GM10248 (cell line): ENCODE measurements at regions not wholly inside any gene's neighbourhood (a gene's known extent, or its start where the extent isn't known, plus 50 kb on each side); places are given as distances from the start of the nearest gene placed in this dataset.
"Not testable (repeated sequence)": the region's sequence is repeated elsewhere in the genome, so short reads cannot be mapped to it uniquely, and the experiment has no call there.

Experiments
- CTCF ChIA-PET: fragments of 300-600 bp; sonication (Branson Sonifier 250); formaldehyde crosslinking; extraction: SDS; loops from one replicate; lab custom pipeline; 2021; ENCODE audit warnings: antibody characterized with exemption; lab: Yijun Ruan, JAX
- POLR2A ChIA-PET: fragments of 350-650 bp; sonication (Branson Sonifier 250); formaldehyde crosslinking; extraction: SDS; loops from one replicate; lab custom pipeline; 2020; ENCODE audit warnings: antibody characterized with exemption; lab: Yijun Ruan, JAX
- DNase-seq: peaks from one replicate; pipeline ENCODE4 v3.0.0; 2012; ENCODE audit errors: extremely low spot score
- TF ChIP-seq, protein P1 (sequence below): IDR thresholded peaks from 2 replicates; pipeline ENCODE4 v1.5.1; 2012; ENCODE audit warnings: mild to moderate bottlenecking, low read depth; ENCODE audit errors: extremely low read depth, missing control alignments, control extremely low read depth

DNA sequence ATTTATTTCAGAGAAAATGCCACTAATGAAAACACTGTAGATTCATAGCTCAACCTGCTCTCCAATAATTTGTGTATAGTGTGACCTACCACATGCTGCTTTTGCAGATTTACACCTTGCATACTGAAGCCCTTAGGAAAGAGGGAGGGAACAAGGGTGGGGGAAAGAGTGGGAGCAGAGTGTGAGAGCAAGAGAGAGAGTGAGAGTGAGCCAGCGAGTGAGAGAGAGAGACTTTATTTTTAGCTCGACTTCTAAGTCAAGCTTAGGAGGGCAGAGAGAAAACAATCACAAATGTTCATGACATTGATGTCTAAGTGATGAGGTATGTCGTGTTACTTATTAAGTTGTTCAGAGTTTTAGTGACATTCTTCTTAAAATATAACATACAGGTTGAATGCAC, 112.5 kb upstream of the HAND2 start:
- CTCF ChIA-PET: interaction anchor here (1.2 kb wide), 2 partner anchors 11 to 15 kb away, joined by 3 read pairs; no protein-coding TSS in a partner anchor
- POLR2A ChIA-PET: no interaction called here
- DNase-seq: no peak
- TF ChIP-seq, protein P1, sequence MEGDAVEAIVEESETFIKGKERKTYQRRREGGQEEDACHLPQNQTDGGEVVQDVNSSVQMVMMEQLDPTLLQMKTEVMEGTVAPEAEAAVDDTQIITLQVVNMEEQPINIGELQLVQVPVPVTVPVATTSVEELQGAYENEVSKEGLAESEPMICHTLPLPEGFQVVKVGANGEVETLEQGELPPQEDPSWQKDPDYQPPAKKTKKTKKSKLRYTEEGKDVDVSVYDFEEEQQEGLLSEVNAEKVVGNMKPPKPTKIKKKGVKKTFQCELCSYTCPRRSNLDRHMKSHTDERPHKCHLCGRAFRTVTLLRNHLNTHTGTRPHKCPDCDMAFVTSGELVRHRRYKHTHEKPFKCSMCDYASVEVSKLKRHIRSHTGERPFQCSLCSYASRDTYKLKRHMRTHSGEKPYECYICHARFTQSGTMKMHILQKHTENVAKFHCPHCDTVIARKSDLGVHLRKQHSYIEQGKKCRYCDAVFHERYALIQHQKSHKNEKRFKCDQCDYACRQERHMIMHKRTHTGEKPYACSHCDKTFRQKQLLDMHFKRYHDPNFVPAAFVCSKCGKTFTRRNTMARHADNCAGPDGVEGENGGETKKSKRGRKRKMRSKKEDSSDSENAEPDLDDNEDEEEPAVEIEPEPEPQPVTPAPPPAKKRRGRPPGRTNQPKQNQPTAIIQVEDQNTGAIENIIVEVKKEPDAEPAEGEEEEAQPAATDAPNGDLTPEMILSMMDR: no peak

DNA sequence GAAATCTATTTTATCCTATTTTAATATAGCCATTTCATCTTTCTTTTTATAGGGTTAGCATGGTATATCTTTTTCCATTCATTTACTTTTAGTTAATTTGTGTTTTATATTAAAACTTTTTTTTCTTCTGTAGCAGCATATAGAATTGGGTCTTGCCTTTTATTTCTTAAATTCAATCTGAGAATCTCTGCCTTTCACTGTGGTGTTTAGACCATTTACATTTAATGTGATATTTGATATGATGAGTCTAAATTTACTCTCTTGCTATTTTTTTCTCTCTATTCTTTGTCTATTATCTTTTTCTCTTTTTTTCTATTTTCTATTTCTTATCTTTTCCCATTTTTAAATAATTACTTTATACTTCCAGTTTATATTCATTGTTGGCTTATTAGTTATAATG, 105.4 kb upstream of the HAND2 start:
- TF ChIP-seq, protein P1: no peak
- DNase-seq: no peak
- POLR2A ChIA-PET: no interaction called here
- CTCF ChIA-PET: no interaction called here

DNA sequence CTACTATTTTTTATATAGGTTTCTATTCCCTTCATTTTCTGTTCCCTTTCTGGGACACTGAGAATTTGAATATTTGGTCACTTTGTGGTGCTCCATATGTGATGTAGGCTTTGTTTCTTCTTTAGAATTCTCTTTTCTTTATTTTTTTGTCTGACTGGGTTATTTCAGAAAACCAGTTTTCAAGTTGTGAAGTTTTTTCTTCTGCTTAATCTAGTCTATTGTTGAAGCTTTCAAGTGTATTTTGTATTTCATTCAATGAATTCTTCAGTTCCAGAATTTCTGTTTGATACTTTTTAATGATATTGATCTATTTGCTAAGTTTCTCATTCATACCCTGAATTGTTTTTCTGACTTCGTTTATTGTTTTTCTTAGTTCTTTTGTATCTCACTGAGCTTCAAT, 96.2 kb upstream of the HAND2 start:
- POLR2A ChIA-PET: no interaction called here
- TF ChIP-seq, protein P1: no peak
- DNase-seq: no peak
- CTCF ChIA-PET: no interaction called here

DNA sequence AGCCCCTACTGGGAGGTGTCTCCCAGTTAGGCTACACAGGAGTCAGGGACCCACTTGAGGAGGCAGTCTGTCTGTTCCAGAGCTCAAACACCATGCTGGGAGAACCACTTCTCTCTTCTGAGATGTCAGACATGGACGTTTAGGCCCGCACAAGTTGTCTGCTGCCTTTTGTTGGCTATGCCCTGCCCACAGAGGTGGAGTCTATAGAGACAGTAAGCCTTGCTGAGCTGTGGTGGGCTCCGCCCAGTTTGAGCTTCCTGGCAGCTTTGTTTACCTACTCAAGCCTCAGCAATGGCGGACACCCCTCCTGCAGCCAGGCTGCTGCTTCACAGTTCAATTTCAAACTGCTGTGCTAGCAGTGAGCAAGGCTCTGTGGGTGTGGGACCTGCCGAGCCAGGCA, 88.6 kb upstream of the HAND2 start:
- DNase-seq, POLR2A ChIA-PET: not testable (repeated sequence)
- CTCF ChIA-PET: interaction anchor here (1.0 kb wide), 1 partner anchor 131 kb away, joined by 3 read pairs; no protein-coding TSS in a partner anchor

DNA sequence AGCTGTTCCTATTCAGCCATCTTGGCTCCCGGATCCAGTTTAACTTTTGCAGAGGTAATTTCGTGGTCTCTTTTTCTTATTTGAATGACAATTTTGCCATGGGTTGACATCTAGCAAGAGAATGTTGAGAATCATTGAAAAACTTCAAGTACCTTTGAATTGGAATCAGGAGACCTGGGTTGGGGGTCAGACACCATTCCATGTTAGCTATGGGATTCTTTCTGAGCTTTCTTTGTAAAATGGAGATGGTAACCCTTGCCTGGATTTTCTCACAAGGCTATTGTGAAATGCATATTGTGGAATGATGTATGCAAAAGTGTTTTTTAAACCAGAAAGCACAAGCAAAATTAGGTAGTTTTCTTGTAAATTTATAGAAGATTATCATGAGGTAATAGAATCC, 79.1 kb upstream of the HAND2 start:
- ChIA-PET CTCF (no interaction called here), POLR2A (no interaction called here)
- TF ChIP-seq, protein P1: no peak
- no peak for DNase-seq

DNA sequence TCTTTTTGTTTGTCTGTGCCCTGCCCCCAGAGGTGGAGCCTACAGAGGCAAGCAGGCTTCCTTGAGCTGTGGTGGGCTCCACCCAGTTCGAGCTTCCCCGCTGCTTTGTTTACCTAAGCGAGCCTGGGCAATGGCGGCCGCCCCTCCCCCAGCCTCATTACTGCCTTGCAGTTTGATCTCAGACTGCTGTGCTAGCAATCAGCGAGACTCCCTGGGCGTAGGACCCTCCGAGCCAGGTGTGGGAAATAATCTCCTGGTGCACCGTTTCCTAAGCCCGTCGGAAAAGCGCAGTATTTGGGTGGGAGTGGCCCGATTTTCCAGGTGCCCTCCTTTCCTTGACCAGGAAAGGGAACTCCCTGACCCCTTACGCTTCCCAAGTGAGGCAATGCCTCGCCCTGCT, 78.6 kb upstream of the HAND2 start:
- CTCF ChIA-PET, POLR2A ChIA-PET, DNase-seq: not testable (repeated sequence)

DNA sequence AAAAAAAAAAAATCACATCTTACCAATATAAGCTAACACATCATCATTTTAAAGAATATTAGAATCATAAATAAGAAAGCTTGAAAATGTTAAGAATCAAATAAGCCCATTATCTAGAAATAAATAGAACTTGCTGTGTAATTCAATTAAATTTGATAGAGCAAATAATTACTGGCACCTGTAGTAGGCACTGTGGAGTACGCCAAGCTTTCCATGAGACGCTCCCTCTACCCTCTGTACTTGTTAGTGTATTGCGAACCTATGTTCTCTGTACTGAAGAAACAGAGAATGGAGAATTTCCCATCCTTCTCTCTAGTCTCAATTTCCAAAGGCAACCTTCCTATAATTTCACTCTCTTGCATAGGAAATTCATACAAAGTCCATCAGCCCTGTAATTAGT, 61.7 kb upstream of the HAND2 start:
- ChIA-PET CTCF (no interaction called here), POLR2A (no interaction called here)
- DNase-seq: no peak
- TF ChIP-seq, protein P1: no peak

DNA sequence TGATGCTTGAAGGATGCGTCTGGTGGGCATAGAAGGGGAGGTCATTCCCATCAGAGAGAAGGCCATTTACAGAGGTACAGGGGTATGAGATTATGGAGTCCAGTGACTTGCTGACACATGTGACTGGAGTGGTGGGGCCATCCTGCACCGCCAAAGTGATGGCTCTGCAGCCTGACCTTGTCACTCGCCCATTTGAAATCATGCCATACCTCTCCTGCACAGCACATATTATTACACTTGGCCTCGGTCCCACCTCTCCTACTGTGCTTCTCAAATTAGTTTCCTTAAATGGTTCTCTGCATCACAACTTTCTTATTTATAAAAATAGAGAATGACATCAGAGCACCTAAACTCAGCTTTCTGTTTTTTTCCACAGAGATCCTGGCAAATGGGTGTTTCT, 60.7 kb upstream of the HAND2 start:
- POLR2A ChIA-PET: no interaction called here
- DNase-seq: no peak
- CTCF ChIA-PET: no interaction called here

More for the DNA sequence above, 60.7 kb upstream of the HAND2 start:
- TF ChIP-seq, protein P1: no peak
